ENCODE measurements at regions not wholly inside any gene's neighbourhood (a gene's known extent, or its start where the extent isn't known, plus 50 kb on each side); places are given as distances from the start of the nearest gene placed in this dataset.
"Not testable (repeated sequence)": the region's sequence is repeated elsewhere in the genome, so short reads cannot be mapped to it uniquely, and the experiment has no call there.

- Histone ChIP-seq H3K27me3 (replicated peaks; ENCODE audit: insufficient read depth, low read depth, low read length, poor library complexity) (no peaks in the 10 kb centered on the region), H3K36me3 (ENCODE audit: insufficient read depth, low read length, poor library complexity, severe bottlenecking) (no peaks in the 10 kb centered on the region), H3K9me3 (ENCODE audit: low read depth, low read length, poor library complexity, severe bottlenecking) (no peaks in the 10 kb centered on the region), H3K27ac (ENCODE audit: low read depth, low read length, poor library complexity, severe bottlenecking) (no peak overlapping the region), H3K4me3 (ENCODE audit: low read depth, low read length, poor library complexity, severe bottlenecking) (no peak overlapping the region), H3K4me1 (ENCODE audit: insufficient read depth, low read length, poor library complexity, severe bottlenecking) (no peaks in the 10 kb centered on the region)
- POLR2A ChIA-PET (ENCODE audit: low non-redundant PET) = no interaction called here
- CTCF ChIA-PET = no interaction called here
- BruUV-seq (replicated peaks) = no TSS peak
- DNase-seq (ENCODE audit: low spot score) = no peak
- intact Hi-C loops (cut with micrococcal nuclease; ENCODE audit: unreplicated experiment) = no loop called here
- TF ChIP-seq CTCF (conservative IDR thresholded peaks at IDR 0.05; ENCODE audit: low read depth, low read length) (no peak), EZH2 (IDR thresholded peaks at IDR 0.05; ENCODE audit: borderline replicate concordance, low read depth, low read length, poor library complexity, severe bottlenecking) (no peak)
Observed at GRCh38 chr3:194913316-194913715, 227.6 kb downstream of the FAM43A start.

- H3K9me3 ChIP-seq (ENCODE audit: low read depth, low read length, poor library complexity, severe bottlenecking); POLR2A ChIA-PET (ENCODE audit: low non-redundant PET); H3K36me3 ChIP-seq (ENCODE audit: insufficient read depth, low read length, poor library complexity, severe bottlenecking); H3K27ac ChIP-seq (ENCODE audit: low read depth, low read length, poor library complexity, severe bottlenecking); BruUV-seq (replicated peaks); H3K27me3 ChIP-seq (replicated peaks; ENCODE audit: insufficient read depth, low read depth, low read length, poor library complexity); CTCF ChIA-PET; H3K4me3 ChIP-seq (ENCODE audit: low read depth, low read length, poor library complexity, severe bottlenecking); intact Hi-C loops (cut with micrococcal nuclease; ENCODE audit: unreplicated experiment): not testable (repeated sequence)
- peak; percentile 30 for DNase-seq (ENCODE audit: low spot score)
- peaks cover 22% of the 10 kb centered on the region for H3K4me1 ChIP-seq (ENCODE audit: insufficient read depth, low read length, poor library complexity, severe bottlenecking)
Observed at GRCh38 chr3:194924889-194925288, 239.2 kb downstream of the FAM43A start.

DNA sequence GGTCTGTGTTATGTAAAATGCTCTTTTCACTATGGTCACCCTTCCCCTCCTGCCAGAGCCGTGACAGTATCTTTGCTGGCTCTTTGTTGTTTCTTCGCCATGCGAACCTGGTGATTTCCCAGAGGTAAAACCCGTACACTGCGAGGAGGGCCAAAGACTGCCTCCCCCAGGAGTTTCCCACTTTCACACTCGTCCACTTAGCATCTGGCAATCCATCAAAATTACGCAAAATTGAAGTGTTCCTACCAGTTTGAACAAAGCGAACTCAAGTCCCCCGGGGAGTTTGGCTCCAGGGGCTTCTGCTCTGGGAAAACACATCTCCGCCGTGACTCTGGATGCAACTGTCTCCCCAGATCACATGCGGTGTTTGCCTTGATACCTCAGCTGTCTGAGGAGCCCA is 239.9 kb downstream of the FAM43A start:
- ChIA-PET POLR2A (ENCODE audit: low non-redundant PET) (no interaction called here), CTCF (no interaction called here)

More for the DNA sequence above, 239.9 kb downstream of the FAM43A start:
- Histone ChIP-seq H3K27ac (ENCODE audit: low read depth, low read length, poor library complexity, severe bottlenecking) (no peak overlapping the region), H3K36me3 (ENCODE audit: insufficient read depth, low read length, poor library complexity, severe bottlenecking) (no peaks in the 10 kb centered on the region), H3K4me3 (ENCODE audit: low read depth, low read length, poor library complexity, severe bottlenecking) (no peak overlapping the region), H3K4me1 (ENCODE audit: insufficient read depth, low read length, poor library complexity, severe bottlenecking) (peaks cover 29% of the 10 kb centered on the region), H3K9me3 (ENCODE audit: low read depth, low read length, poor library complexity, severe bottlenecking) (no peaks in the 10 kb centered on the region), H3K27me3 (replicated peaks; ENCODE audit: insufficient read depth, low read depth, low read length, poor library complexity) (no peaks in the 10 kb centered on the region)
- BruUV-seq (replicated peaks) = no TSS peak
- DNase-seq (ENCODE audit: low spot score) = peak; percentile 76
- no peak for TF ChIP-seq CTCF (conservative IDR thresholded peaks at IDR 0.05; ENCODE audit: low read depth, low read length)
- no peak for TF ChIP-seq EZH2 (IDR thresholded peaks at IDR 0.05; ENCODE audit: borderline replicate concordance, low read depth, low read length, poor library complexity, severe bottlenecking)
- intact Hi-C loops (cut with micrococcal nuclease; ENCODE audit: unreplicated experiment) = no loop called here
